ENCODE measurements at regions not wholly inside any gene's neighbourhood (a gene's known extent, or its start where the extent isn't known, plus 50 kb on each side); places are given as distances from the start of the nearest gene placed in this dataset.

GRCh38 chr12:115294453-115295133 is 610.6 kb upstream of the TBX3 start:
- no peak for TF ChIP-seq EGR1 (IDR thresholded peaks at IDR 0.05)
- no peak for TF ChIP-seq USF1 (IDR thresholded peaks at IDR 0.05)
- TF ChIP-seq, protein P1, sequence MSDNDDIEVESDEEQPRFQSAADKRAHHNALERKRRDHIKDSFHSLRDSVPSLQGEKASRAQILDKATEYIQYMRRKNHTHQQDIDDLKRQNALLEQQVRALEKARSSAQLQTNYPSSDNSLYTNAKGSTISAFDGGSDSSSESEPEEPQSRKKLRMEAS (IDR thresholded peaks at IDR 0.05), result no peak
- TF ChIP-seq ZBTB7A (IDR thresholded peaks at IDR 0.05; ENCODE audit: low read depth), result no peak
- TF ChIP-seq RAD21 (IDR thresholded peaks at IDR 0.05; ENCODE audit: low read depth), result no peak
- TF ChIP-seq TAF1 (IDR thresholded peaks at IDR 0.05; ENCODE audit: low read depth), result no peak
- no peak for TF ChIP-seq YY1 (IDR thresholded peaks at IDR 0.05; ENCODE audit: low read depth)
- TF ChIP-seq NFIC (IDR thresholded peaks at IDR 0.05), result no peak
- TF ChIP-seq EP300 (IDR thresholded peaks at IDR 0.05; ENCODE audit: borderline replicate concordance), result no peak
- no peak for TF ChIP-seq CREB1 (IDR thresholded peaks at IDR 0.05; ENCODE audit: low read depth)
- TF ChIP-seq, protein P2, sequence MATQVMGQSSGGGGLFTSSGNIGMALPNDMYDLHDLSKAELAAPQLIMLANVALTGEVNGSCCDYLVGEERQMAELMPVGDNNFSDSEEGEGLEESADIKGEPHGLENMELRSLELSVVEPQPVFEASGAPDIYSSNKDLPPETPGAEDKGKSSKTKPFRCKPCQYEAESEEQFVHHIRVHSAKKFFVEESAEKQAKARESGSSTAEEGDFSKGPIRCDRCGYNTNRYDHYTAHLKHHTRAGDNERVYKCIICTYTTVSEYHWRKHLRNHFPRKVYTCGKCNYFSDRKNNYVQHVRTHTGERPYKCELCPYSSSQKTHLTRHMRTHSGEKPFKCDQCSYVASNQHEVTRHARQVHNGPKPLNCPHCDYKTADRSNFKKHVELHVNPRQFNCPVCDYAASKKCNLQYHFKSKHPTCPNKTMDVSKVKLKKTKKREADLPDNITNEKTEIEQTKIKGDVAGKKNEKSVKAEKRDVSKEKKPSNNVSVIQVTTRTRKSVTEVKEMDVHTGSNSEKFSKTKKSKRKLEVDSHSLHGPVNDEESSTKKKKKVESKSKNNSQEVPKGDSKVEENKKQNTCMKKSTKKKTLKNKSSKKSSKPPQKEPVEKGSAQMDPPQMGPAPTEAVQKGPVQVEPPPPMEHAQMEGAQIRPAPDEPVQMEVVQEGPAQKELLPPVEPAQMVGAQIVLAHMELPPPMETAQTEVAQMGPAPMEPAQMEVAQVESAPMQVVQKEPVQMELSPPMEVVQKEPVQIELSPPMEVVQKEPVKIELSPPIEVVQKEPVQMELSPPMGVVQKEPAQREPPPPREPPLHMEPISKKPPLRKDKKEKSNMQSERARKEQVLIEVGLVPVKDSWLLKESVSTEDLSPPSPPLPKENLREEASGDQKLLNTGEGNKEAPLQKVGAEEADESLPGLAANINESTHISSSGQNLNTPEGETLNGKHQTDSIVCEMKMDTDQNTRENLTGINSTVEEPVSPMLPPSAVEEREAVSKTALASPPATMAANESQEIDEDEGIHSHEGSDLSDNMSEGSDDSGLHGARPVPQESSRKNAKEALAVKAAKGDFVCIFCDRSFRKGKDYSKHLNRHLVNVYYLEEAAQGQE (IDR thresholded peaks at IDR 0.05; ENCODE audit: low read depth), result no peak
- TF ChIP-seq FOXM1 (IDR thresholded peaks at IDR 0.05; ENCODE audit: borderline replicate concordance, low read depth), result no peak
- TF ChIP-seq CEBPB (IDR thresholded peaks at IDR 0.05), result no peak
- no peak for TF ChIP-seq TCF12 (IDR thresholded peaks at IDR 0.05; ENCODE audit: low read depth)
- no peak for TF ChIP-seq TEAD4 (IDR thresholded peaks at IDR 0.05)

- TF ChIP-seq YY1 (IDR thresholded peaks at IDR 0.05; ENCODE audit: low read depth) (no peak), TAF1 (IDR thresholded peaks at IDR 0.05; ENCODE audit: low read depth) (no peak)
- TF ChIP-seq, protein P1 (IDR thresholded peaks at IDR 0.05), result no peak
These were observed 589.5 kb upstream of the TBX3 start for GRCh38 chr12:115273456-115273855.

- no peak for TF ChIP-seq NFIC (IDR thresholded peaks at IDR 0.05)
- TF ChIP-seq, protein P2 (IDR thresholded peaks at IDR 0.05; ENCODE audit: low read depth), result no peak
- TF ChIP-seq USF1 (IDR thresholded peaks at IDR 0.05), result no peak
- TF ChIP-seq TCF12 (IDR thresholded peaks at IDR 0.05; ENCODE audit: low read depth), result no peak
- no peak for TF ChIP-seq EGR1 (IDR thresholded peaks at IDR 0.05)
- no peak for TF ChIP-seq FOXM1 (IDR thresholded peaks at IDR 0.05; ENCODE audit: borderline replicate concordance, low read depth)
- no peak for TF ChIP-seq RAD21 (IDR thresholded peaks at IDR 0.05; ENCODE audit: low read depth)
- no peak for TF ChIP-seq CREB1 (IDR thresholded peaks at IDR 0.05; ENCODE audit: low read depth)
- TF ChIP-seq, protein P1 (IDR thresholded peaks at IDR 0.05), result no peak
- TF ChIP-seq TAF1 (IDR thresholded peaks at IDR 0.05; ENCODE audit: low read depth), result no peak
- no peak for TF ChIP-seq CEBPB (IDR thresholded peaks at IDR 0.05)
- no peak for TF ChIP-seq TEAD4 (IDR thresholded peaks at IDR 0.05)
- TF ChIP-seq ZBTB7A (IDR thresholded peaks at IDR 0.05; ENCODE audit: low read depth), result no peak
- TF ChIP-seq EP300 (IDR thresholded peaks at IDR 0.05; ENCODE audit: borderline replicate concordance), result no peak
- TF ChIP-seq YY1 (IDR thresholded peaks at IDR 0.05; ENCODE audit: low read depth), result no peak
These were observed 584.5 kb upstream of the TBX3 start for GRCh38 chr12:115268451-115268850.

- TF ChIP-seq CEBPB (IDR thresholded peaks at IDR 0.05) (no peak), YY1 (IDR thresholded peaks at IDR 0.05; ENCODE audit: low read depth) (no peak), ZBTB7A (IDR thresholded peaks at IDR 0.05; ENCODE audit: low read depth) (no peak), EGR1 (IDR thresholded peaks at IDR 0.05) (no peak), EP300 (IDR thresholded peaks at IDR 0.05; ENCODE audit: borderline replicate concordance) (no peak), RAD21 (IDR thresholded peaks at IDR 0.05; ENCODE audit: low read depth) (no peak), USF1 (IDR thresholded peaks at IDR 0.05) (no peak), TAF1 (IDR thresholded peaks at IDR 0.05; ENCODE audit: low read depth) (no peak)
- TF ChIP-seq, protein P2 (IDR thresholded peaks at IDR 0.05; ENCODE audit: low read depth), result no peak
These were observed 583.9 kb upstream of the TBX3 start for GRCh38 chr12:115267891-115268290.
